Heart right ventricle (tissue), 16 donors: ENCODE measurements at regions not wholly inside any gene's neighbourhood (a gene's known extent, or its start where the extent isn't known, plus 50 kb on each side); places are given as distances from the start of the nearest gene placed in this dataset.

Experiments
- ATAC-seq, 8 donors: fragments of 200-7000 bp; cut with Tn5 transposase; one replicate each; pipeline ENCODE4 v1.9.1; 2020; ENCODE audit warnings: mild to moderate bottlenecking in 8 of 8, moderate library complexity in 8 of 8, moderate number of reproducible peaks in 1 of 8
- DNase-seq, 2 donors: peaks; one replicate each; pipeline ENCODE4 v3.0.0-alpha.2; 2020
- H3K27ac ChIP-seq, 10 donors: fragments of 200-600 bp; sonication (generic) in 2 of 10; one replicate each; pipeline versions ENCODE4 v1.5.0 to v1.8.0; 2020 to 2022; ENCODE audit warnings: mild to moderate bottlenecking in 3 of 10
- H3K27me3 ChIP-seq, 7 donors: fragments of 200-600 bp; one replicate each; pipeline ENCODE4 v1.8.0; 2021 to 2022; ENCODE audit warnings: mild to moderate bottlenecking in 2 of 7
- H3K36me3 ChIP-seq, 9 donors: fragments of 200-600 bp; sonication (generic) in 1 of 9; one replicate each; pipeline versions ENCODE4 v1.5.0 to v1.8.0; 2020 to 2022; ENCODE audit warnings: mild to moderate bottlenecking in 2 of 9
- H3K4me1 ChIP-seq, 9 donors: fragments of 200-600 bp; sonication (generic) in 1 of 9; one replicate each; pipeline versions ENCODE4 v1.5.0 to v1.8.0; 2020 to 2022; ENCODE audit warnings: mild to moderate bottlenecking in 4 of 9
- H3K4me3 ChIP-seq, 10 donors: fragments of 200-600 bp; sonication (generic) in 2 of 10; one replicate each; pipeline versions ENCODE4 v1.5.0 to v1.8.0; 2020 to 2022; ENCODE audit warnings: mild to moderate bottlenecking in 7 of 10, moderate library complexity in 2 of 10
- H3K9me3 ChIP-seq, 11 donors: fragments of 200-600 bp in 10 of 11; sonication (generic) in 2 of 11; one replicate each; pipeline versions ENCODE4 v1.5.0 to v1.8.0; 2013 to 2022; ENCODE audit warnings: mild to moderate bottlenecking in 2 of 11, control low read depth in 1 of 11, moderate library complexity in 1 of 11
- WGBS, 2 donors: extraction: QIAGEN DNeasy Blood & Tissue Kit; methylation state at CpG; one replicate each; pipeline ENCODE4 v1.1.7; 2013; ENCODE audit warnings: inconsistent platforms in 1 of 2; 5-methylcytosine and 5-hydroxymethylcytosine counted together
- intact Hi-C, 10 donors: fragments of 100-400 bp; cut with DNase I; formaldehyde crosslinking; loops; one replicate each; pipeline versions ENCODE4 v1.11.1 to v1.14.2; 2022
- TF ChIP-seq, protein P1 (sequence below), 9 donors: fragments of 200-600 bp; sonication (generic) in 2 of 9; IDR thresholded peaks; one replicate each; pipeline versions ENCODE4 v1.5.0 to v1.8.0; 2021 to 2022; ENCODE audit warnings: antibody characterized with exemption in 9 of 9, mild to moderate bottlenecking in 5 of 9, moderate library complexity in 1 of 9
- donor health status: Arrhythmogenic right ventricular cardiomyopathy.
- donor health status: ischemic (EF 13 %, LVEDD 7.1; RV severe dilation, severe dysfunction).
- donor health status: healthy with polysubstance abuse.
- donor health status: DM: no; HTN: yes; CAD: no.
- donor health status: DM: no; HTN: no; CAD: no.
- donor health status: ischemic (EF 25% LVEDD 6.9; RV normal size, moderate dysfunction).
- donor health status: ischemic (EF 25% LVEDD 5.7; RV mildly dilated, moderate dysfunction).
- donor health status: healthy.
- donor health status: DM: yes; HTN: yes; CAD: no.
- donor health status: Ischemic cardiomyopathy.
- donor health status: ischemic (EF 35%, LVEDD 5.7; RV mildly dilated, moderate dysfunction).
- donor health status: nonischemic (EF 11% LVEDD 7.7; RV severe dilation, severe dysfunction).
- donor health status: DM: yes; HTN: yes; CAD: no.
- donor health status: PGD.
- donor health status: ischemic (EF 29% LVEDD 5.4; RV normal size, mild dysfunction).
- donor health status: nonischemic (EF 23%, LVEDD 6.1; RV moderate dilation, normal function).

DNA sequence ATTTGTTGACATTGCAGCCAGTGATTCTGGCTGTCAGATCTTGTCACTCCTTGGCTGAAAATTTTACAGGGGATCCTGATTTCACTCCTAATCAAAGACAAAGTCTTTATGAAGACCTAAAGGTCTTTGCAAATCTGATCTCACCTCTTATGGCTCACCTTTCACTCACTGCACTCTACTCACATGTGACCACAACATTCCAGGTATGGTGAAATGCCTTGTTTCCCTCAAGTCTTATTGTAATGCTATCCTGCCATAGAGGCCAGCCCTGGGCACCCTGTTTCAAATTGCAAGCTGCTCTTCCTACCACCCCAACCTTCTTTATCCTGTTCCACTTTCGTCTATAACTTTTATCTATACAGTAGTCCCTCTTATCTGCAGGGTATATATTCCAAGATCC is 200.1 kb downstream of the NDFIP2 start:
- Histone ChIP-seq H3K9me3 (peaks cover 0 to 13% (median 3%) of the 10 kb centered on the region in 11 donors), H3K4me1 (peaks cover 0 to 13% (median 0%) of the 10 kb centered on the region in 9 donors), H3K36me3 (no peaks in the 10 kb centered on the region), H3K27ac (no peak overlapping the region), H3K27me3 (no peaks in the 10 kb centered on the region), H3K4me3 (no peak overlapping the region)
- TF ChIP-seq, protein P1, sequence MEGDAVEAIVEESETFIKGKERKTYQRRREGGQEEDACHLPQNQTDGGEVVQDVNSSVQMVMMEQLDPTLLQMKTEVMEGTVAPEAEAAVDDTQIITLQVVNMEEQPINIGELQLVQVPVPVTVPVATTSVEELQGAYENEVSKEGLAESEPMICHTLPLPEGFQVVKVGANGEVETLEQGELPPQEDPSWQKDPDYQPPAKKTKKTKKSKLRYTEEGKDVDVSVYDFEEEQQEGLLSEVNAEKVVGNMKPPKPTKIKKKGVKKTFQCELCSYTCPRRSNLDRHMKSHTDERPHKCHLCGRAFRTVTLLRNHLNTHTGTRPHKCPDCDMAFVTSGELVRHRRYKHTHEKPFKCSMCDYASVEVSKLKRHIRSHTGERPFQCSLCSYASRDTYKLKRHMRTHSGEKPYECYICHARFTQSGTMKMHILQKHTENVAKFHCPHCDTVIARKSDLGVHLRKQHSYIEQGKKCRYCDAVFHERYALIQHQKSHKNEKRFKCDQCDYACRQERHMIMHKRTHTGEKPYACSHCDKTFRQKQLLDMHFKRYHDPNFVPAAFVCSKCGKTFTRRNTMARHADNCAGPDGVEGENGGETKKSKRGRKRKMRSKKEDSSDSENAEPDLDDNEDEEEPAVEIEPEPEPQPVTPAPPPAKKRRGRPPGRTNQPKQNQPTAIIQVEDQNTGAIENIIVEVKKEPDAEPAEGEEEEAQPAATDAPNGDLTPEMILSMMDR (IDR thresholded peaks at IDR 0.05), result no peak
- ATAC-seq (no peak), DNase-seq (no peak)
- 68 to 80% methylated on average over 1 of the region's 1 CpG for WGBS, 2 donors
- intact Hi-C loops, result loop anchor here in 3 of 10 donors (5.0 to 10.0 kb wide), 3 partner anchors 451 to 681 kb away; partner anchors contain the start of gene SPRY2 (in 1 of the 3)

DNA sequence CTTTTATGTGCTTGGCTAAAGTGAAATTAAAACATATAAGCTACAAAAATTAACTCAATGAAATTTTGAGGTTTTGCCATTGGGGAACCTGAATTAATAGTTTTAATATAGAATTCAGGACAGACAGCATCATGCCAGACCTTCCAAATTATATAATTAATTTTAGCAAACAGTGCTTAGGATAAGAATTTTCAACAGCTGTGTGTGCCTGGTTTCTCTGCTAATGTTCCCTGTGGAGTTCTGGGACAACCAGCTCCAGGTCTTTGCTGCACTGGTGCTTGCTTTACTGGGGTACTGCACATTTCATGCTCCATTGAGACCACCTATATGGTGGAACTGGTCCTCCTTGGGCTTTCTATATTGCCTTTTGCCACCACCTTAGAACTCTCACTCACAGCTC is 199.5 kb downstream of the NDFIP2 start:
- TF ChIP-seq, protein P1 (IDR thresholded peaks at IDR 0.05), result no peak
- Histone ChIP-seq H3K27me3 (no peaks in the 10 kb centered on the region), H3K4me3 (no peak overlapping the region), H3K9me3 (peaks cover 0 to 13% (median 3%) of the 10 kb centered on the region in 11 donors), H3K4me1 (peaks cover 0 to 13% (median 0%) of the 10 kb centered on the region in 9 donors), H3K27ac (peak overlapping the region in 2 of 10 donors; percentile 9 to 20), H3K36me3 (no peaks in the 10 kb centered on the region)
- DNase-seq (no peak), ATAC-seq (no peak)
- intact Hi-C loops, result loop anchor here in 3 of 10 donors (5.0 to 10.0 kb wide), 3 partner anchors 452 to 682 kb away; partner anchors contain the start of gene SPRY2 (in 1 of the 3)

DNA sequence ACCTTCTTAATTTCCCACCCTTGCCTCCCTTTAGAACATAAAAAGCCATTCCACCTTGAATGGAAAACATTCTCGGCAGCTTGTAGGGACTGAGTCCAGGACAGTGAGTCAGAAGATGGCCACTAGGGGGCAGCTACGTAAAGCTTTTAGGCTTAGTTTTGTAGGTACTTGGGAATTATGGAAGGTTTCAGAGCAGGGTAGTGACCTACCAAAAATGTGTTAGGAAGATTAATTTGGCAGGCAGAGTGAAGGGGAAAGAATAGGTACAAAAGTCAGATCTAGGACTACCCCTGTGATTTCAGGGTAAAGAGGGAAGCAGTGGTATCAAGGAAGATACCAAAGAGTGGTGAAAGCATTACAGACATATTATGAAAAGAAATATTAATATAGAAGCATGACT is 198.4 kb downstream of the NDFIP2 start:
- Histone ChIP-seq H3K4me3 (no peak overlapping the region), H3K36me3 (no peaks in the 10 kb centered on the region), H3K27ac (no peak overlapping the region), H3K27me3 (no peaks in the 10 kb centered on the region), H3K4me1 (peaks cover 0 to 17% (median 0%) of the 10 kb centered on the region in 9 donors), H3K9me3 (peaks cover 0 to 13% (median 3%) of the 10 kb centered on the region in 11 donors)
- 12 to 13% methylated on average over 2 of the region's 2 CpGs for WGBS, 2 donors
- peak; percentile 53 to 76 (median 63) for ATAC-seq
- intact Hi-C loops, result loop anchor here in 6 of 10 donors (2.0 to 10.0 kb wide), 6 partner anchors 42 to 1338 kb away; partner anchors contain the start of gene SPRY2 (in 2 of the 6)
- peak; percentile 44 to 77 for DNase-seq
- TF ChIP-seq, protein P1 (IDR thresholded peaks at IDR 0.05), result peak; percentile 56 to 85 (median 78)

DNA sequence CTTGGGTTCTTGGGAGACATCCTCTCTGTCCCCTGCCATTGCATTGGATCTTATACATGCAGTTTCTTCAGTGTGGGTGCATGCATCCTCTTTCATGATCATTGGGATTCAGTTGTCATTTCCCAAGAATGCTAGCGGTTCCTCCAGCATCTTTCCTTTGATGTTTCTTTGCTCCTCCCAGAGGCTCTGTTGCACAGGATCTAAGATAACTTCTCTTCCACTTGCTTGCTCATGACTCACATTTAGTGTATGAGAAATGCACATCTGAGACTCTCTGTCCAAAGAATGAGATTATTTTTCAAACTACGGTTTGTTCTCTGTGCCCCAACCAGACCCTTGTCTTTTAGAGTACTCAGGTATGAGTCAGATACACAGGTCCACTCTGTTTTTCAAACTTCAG is 197.1 kb downstream of the NDFIP2 start:
- intact Hi-C loops, result loop anchor here in 6 of 10 donors (2.0 to 10.0 kb wide), 6 partner anchors 41 to 1339 kb away; partner anchors contain the start of gene SPRY2 (in 2 of the 6)
- Histone ChIP-seq H3K9me3 (peaks cover 0 to 8% (median 3%) of the 10 kb centered on the region in 11 donors), H3K4me1 (peaks cover 0 to 28% (median 7%) of the 10 kb centered on the region in 9 donors), H3K27ac (no peak overlapping the region), H3K4me3 (no peak overlapping the region), H3K27me3 (no peaks in the 10 kb centered on the region), H3K36me3 (no peaks in the 10 kb centered on the region)
- ATAC-seq, result no peak
- TF ChIP-seq, protein P1 (IDR thresholded peaks at IDR 0.05), result no peak
- WGBS, 2 donors, result 72 to 81% methylated on average over 2 of the region's 2 CpGs
- DNase-seq, result no peak
